HUES64 (cell line): ENCODE measurements at regions not wholly inside any gene's neighbourhood (a gene's known extent, or its start where the extent isn't known, plus 50 kb on each side); places are given as distances from the start of the nearest gene placed in this dataset.
"Not testable (repeated sequence)": the region's sequence is repeated elsewhere in the genome, so short reads cannot be mapped to it uniquely, and the experiment has no call there.

ENCODE experiments used
- H3K27ac ChIP-seq: 2 replicates; pipeline ENCODE4 v1.7.0; 2013; ENCODE audit warnings: low read depth, low read length, inconsistent platforms
- H3K27me3 ChIP-seq: 2 replicates; pipeline ENCODE4 v1.6.1; 2013; ENCODE audit warnings: mild to moderate bottlenecking, low read length; ENCODE audit not compliant: insufficient read depth
- H3K36me3 ChIP-seq: 2 replicates; pipeline ENCODE4 v1.6.1; 2013; ENCODE audit warnings: mild to moderate bottlenecking, low read length; ENCODE audit not compliant: insufficient read depth
- H3K4me1 ChIP-seq: 2 replicates; pipeline ENCODE4 v1.6.1; 2013; ENCODE audit warnings: mild to moderate bottlenecking, low read length, moderate library complexity; ENCODE audit not compliant: insufficient read depth
- H3K4me3 ChIP-seq: 2 replicates; pipeline ENCODE4 v1.5.1; 2013; ENCODE audit warnings: mild to moderate bottlenecking, low read length, moderate library complexity
- H3K9ac ChIP-seq: 2 replicates; pipeline ENCODE4 v1.6.1; 2013; ENCODE audit warnings: mild to moderate bottlenecking, low read depth, low read length
- H3K9me3 ChIP-seq: 2 replicates; pipeline ENCODE4 v1.6.1; 2013; ENCODE audit warnings: low read depth, low read length; ENCODE audit not compliant: insufficient read depth
- WGBS: fragments of 150-250, 120-280 bp; methylation state at CpG from one replicate; pipeline ENCODE4 v1.1.7; 2013; ENCODE audit warnings: missing lambda C conversion rate; 5-methylcytosine and 5-hydroxymethylcytosine counted together

DNA sequence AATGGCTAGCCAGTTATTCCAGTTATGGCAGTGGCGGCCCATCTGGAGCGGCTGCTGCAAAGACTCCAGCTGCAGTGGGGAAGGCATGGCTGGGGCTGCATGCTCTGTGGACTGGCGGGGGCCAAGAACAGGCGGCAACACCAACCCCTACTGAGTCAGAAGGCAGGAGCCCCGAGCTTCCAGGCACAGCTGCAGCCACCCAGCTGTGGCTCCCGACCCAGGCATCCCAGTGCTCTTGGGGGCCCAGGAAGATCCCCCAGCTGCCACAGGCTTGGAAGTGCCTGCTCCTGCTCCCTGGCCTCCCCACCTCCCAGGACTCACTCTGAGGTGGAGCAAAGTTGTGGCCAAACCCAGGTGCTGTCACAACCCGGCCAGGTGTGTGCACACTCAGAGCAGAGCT, 317.0 kb upstream of the RRP15 start:
- H3K27ac ChIP-seq = no peak overlapping the region
- H3K4me1 ChIP-seq = no peaks in the 10 kb centered on the region
- no peaks in the 10 kb centered on the region for H3K36me3 ChIP-seq
- WGBS = 87% methylated on average over 7 of the region's 7 CpGs
- peaks cover 12% of the 10 kb centered on the region for H3K9me3 ChIP-seq
- no peaks in the 10 kb centered on the region for H3K27me3 ChIP-seq
- H3K4me3 ChIP-seq = no peak overlapping the region
- no peak overlapping the region for H3K9ac ChIP-seq

DNA sequence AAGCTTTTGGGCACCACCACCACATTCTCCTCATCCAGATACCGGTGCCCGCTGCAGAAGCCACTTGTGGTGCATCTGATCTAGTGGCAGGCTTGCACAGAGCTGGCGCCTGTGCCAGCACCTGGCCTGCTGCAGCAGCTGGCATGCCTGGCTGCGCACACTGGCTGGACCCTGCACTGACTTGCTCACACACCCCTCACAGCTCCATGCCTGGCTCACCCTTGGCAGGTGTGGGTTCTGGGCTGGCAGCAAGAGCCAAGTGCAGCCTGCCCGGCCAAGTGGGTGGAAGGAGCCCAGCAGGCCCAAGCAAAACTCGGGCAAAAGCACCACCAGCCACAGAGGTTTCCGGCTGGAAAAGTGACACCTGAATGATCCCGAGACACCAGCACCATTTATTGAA, 315.7 kb upstream of the RRP15 start:
- Histone ChIP-seq H3K27me3 (no peaks in the 10 kb centered on the region), H3K4me3 (no peak overlapping the region), H3K9me3 (peaks cover 12% of the 10 kb centered on the region), H3K27ac (no peak overlapping the region), H3K36me3 (no peaks in the 10 kb centered on the region), H3K9ac (no peak overlapping the region), H3K4me1 (no peaks in the 10 kb centered on the region)
- WGBS = 79% methylated on average over 8 of the region's 8 CpGs

DNA sequence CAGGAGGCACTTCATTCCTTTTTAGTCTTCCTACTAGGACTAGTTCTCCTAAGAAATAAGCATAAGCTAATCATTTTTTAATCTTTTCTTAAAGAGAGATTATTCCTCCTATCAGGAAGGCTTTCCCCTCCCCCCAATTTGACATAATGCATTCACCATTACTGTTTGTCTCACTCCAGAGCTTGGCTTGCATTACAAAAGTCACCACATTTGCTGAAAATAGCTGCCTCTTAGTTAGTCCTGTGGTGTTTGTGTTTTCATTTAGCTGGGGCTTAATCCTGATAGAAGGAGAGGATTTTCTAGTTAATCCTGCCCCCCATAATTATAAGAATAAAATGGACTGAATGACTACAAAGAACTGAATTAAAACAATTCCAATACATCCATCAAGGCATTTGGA, 307.1 kb upstream of the RRP15 start:
- no peaks in the 10 kb centered on the region for H3K36me3 ChIP-seq
- H3K9ac ChIP-seq = no peak overlapping the region
- 0 out of 2 replicates have a peak, but pooled peaks cover 2% of the 10 kb centered on the region for H3K9me3 ChIP-seq
- peaks cover 6% of the 10 kb centered on the region; the same call in 1 of the 2 replicates for H3K4me1 ChIP-seq
- H3K4me3 ChIP-seq = no peak overlapping the region
- H3K27me3 ChIP-seq = no peaks in the 10 kb centered on the region
- H3K27ac ChIP-seq = no peak overlapping the region

DNA sequence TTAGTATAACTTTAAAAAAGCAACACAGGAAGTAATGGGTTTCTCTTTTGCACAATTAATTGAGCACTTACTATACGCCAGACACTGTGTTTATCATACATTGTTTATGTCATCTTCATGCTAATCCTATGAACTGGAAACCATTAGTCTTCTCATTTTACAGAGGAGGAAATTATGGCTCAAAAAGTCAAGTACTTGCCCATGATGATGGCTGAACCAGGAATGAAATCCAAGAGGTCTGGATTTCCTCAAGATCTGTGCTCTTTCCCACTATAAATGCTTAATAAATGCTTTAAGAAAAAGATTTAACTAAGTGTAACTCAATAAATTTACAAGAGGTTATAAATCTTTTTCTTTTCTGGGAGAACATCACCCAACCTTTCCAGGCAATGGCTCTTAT, 303.7 kb upstream of the RRP15 start:
- WGBS = 57% methylated on average over 1 of the region's 1 CpG
- no peak overlapping the region for H3K27ac ChIP-seq
- no peaks in the 10 kb centered on the region for H3K27me3 ChIP-seq
- no peak overlapping the region for H3K9ac ChIP-seq
- peaks cover 6% of the 10 kb centered on the region; the same call in 1 of the 2 replicates for H3K4me1 ChIP-seq
- H3K36me3 ChIP-seq = no peaks in the 10 kb centered on the region
- 0 out of 2 replicates have a peak, but pooled peaks cover 2% of the 10 kb centered on the region for H3K9me3 ChIP-seq
- H3K4me3 ChIP-seq = no peak overlapping the region

DNA sequence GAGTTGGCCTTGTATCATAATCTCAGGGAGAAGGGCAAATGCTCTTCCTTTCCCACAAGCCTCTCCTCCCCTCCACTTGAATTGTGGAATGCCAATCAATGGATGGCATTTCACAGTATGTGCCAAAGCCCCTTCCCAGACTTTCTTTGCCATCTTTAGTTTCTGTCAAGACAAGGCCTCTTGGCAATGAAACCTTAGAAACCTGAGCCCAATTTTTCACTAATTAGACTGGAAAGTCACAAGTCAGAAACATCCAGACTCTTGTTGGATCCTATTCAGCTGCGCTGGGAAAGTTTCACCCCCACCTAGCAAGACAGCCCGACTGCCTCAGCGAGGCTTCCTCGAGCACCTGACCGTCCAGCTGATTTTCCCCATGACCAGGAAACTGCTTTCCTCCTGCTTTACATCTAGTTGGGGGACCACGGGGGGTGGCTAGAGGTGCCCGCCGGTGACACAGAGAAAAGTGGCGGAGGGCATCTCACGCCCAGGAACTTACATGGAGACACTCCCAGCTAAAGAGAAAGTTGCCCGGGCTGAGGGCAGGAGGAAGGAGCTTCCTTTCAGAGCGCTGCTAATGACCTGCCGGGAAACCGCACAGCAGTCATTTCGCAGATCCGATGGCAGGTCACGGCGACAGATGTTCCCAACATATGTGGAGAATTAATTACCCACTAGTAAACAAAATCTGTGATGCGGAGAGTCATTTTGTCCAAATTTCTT, 302.6 kb upstream of the RRP15 start:
- Histone ChIP-seq H3K9ac (no peak overlapping the region), H3K9me3 (no peaks in the 10 kb centered on the region), H3K27me3 (no peaks in the 10 kb centered on the region), H3K27ac (no peak overlapping the region), H3K4me3 (no peak overlapping the region), H3K36me3 (no peaks in the 10 kb centered on the region), H3K4me1 (peaks cover 6% of the 10 kb centered on the region; the same call in 1 of the 2 replicates)
- WGBS = 92% methylated on average over 19 of the region's 19 CpGs

DNA sequence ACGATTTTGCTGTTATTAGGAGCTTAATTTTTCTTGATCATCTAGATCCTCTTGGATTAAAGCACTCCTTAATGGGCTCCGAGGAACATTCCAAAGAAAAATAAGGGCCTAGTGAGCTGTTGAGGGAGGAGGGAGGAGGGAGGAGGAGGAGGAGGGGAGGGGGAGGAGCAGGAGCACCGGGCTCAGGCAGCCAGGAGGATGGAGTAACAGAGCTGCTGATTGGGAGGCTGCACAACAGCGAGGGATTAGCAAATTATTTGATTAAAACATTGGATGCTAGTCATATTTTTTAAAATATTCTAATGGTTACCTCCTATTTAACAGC, 302.1 kb upstream of the RRP15 start:
- 80% methylated on average over 3 of the region's 4 CpGs for WGBS

DNA sequence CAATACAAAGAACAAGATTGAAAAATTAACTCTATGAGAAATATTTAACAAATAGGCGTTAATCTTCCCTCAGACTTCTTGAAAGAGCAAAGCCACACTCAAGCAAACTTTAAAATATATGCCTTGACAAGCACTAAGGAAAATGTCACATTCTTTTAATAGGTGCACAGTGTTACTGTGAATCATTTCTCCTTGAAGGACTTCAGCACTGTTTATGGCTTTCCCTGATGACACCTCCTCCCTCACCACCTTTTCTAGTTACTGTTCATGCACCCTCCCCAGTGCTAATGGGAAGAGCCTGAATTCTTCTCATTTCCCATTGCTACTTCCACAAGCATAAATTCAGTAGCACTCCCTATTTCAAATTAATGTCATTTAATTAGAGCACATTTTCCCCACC, 299.5 kb upstream of the RRP15 start:
- peaks cover 3% of the 10 kb centered on the region; the same call in 1 of the 2 replicates for H3K4me1 ChIP-seq
- no peaks in the 10 kb centered on the region for H3K9me3 ChIP-seq
- no peak overlapping the region for H3K9ac ChIP-seq
- WGBS = 100% methylated on average over 1 of the region's 1 CpG
- H3K4me3 ChIP-seq = no peak overlapping the region
- no peaks in the 10 kb centered on the region for H3K36me3 ChIP-seq
- H3K27me3 ChIP-seq = no peaks in the 10 kb centered on the region
- no peak overlapping the region for H3K27ac ChIP-seq

More for the DNA sequence above, 302.1 kb upstream of the RRP15 start:
- H3K27ac ChIP-seq = no peak overlapping the region
- no peak overlapping the region for H3K9ac ChIP-seq
- no peaks in the 10 kb centered on the region for H3K36me3 ChIP-seq
- H3K4me1 ChIP-seq = peaks cover under 1% of the 10 kb centered on the region; the same call in 1 of the 2 replicates
- no peak overlapping the region for H3K4me3 ChIP-seq
- no peaks in the 10 kb centered on the region for H3K27me3 ChIP-seq
- no peaks in the 10 kb centered on the region for H3K9me3 ChIP-seq

DNA sequence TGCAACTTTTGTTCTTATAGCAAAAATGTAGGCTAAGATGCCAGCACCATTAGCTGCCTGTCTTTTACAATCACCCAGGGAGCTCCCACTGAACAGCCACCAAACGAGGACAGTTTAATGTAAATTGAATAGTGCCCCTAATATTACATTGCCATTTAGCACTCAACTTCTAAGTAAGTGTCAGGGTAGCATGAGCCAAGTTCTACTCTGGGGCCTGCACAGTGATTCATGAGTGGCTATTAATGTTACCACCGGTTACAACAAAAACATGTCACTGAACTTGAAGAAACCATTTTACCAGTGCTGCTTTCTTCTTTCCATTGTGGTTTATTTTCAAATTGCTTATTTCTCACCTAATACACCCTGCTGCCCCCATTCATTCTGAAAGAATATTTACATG, 295.6 kb upstream of the RRP15 start:
- WGBS = 79% methylated on average over 2 of the region's 2 CpGs
- Histone ChIP-seq H3K36me3 (no peaks in the 10 kb centered on the region), H3K27me3 (no peaks in the 10 kb centered on the region), H3K9me3 (no peaks in the 10 kb centered on the region), H3K9ac (no peak overlapping the region), H3K4me3 (no peak overlapping the region), H3K27ac (no peak overlapping the region), H3K4me1 (peaks cover 3% of the 10 kb centered on the region; the same call in 1 of the 2 replicates)

DNA sequence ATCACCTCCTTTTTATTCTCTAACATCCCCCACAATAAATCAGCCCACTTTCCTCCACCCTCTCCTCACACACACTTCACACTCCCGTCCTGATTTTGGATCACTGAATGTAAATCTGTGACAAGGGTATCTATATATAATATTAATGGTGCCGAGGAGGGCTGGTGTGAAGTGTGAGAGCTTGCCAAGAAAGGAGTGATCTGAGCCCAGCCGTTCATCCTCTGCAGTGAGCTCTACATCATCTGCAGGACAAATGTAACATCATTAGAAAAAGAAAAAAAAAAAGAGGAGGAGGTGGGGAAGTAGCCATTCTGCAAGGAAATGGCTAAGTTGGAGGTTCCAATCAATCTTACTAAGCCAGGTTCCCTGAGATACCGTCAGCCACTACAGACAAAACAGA, 291.7 kb upstream of the RRP15 start:
- Histone ChIP-seq H3K9me3 (no peaks in the 10 kb centered on the region), H3K9ac (no peak overlapping the region), H3K27me3 (no peaks in the 10 kb centered on the region), H3K4me3 (no peak overlapping the region), H3K36me3 (no peaks in the 10 kb centered on the region), H3K27ac (no peak overlapping the region), H3K4me1 (peaks cover 3% of the 10 kb centered on the region; the same call in 1 of the 2 replicates)
- WGBS = 69% methylated on average over 2 of the region's 4 CpGs

DNA sequence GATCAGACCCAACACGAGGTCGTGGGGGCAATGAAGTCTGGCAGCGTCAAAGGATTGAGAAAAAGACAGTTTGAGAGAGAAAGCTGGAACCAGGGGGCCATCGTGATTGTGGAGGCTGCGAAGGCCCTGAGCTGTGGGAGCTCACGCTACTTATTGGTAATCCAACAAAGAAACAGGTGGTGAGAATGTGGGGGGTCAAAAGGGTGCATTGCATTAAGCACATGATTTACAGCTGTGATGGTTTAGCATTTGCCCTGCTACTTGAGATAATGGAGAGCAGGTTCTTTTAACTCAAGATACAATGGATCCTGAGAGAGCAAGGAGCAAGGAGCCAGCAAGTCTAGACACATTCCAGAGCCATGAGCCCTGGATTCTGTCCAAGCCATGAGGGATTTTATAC, 276.8 kb upstream of the RRP15 start:
- not testable (repeated sequence) for H3K36me3 ChIP-seq, H3K4me1 ChIP-seq, H3K9me3 ChIP-seq, H3K9ac ChIP-seq, H3K27me3 ChIP-seq, H3K4me3 ChIP-seq, H3K27ac ChIP-seq
- WGBS = 93% methylated on average over 6 of the region's 6 CpGs

DNA sequence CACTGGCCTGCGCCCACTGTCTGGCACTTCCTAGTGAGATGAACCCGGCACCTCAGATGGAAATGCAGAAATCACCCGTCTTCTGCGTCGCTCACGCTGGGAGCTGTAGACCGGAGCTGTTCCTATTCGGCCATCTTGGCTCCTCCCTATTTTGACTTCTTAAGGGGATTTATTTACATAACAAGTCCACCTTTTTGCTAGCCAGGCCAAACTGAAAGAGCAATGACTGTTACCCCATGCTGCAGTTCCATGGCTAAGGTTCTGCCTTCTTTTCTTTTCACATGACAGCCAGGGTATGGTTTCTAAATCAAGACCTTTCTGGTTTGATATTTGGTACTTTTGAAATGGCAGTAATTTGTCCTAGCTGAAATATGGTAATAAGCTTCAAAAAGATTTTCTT, 270.0 kb upstream of the RRP15 start:
- H3K27me3 ChIP-seq, H3K9ac ChIP-seq, H3K4me3 ChIP-seq, H3K36me3 ChIP-seq, H3K27ac ChIP-seq: not testable (repeated sequence)
- peaks cover 24% of the 10 kb centered on the region for H3K9me3 ChIP-seq
- WGBS = 73% methylated on average over 8 of the region's 8 CpGs
- peaks cover 14% of the 10 kb centered on the region for H3K4me1 ChIP-seq

DNA sequence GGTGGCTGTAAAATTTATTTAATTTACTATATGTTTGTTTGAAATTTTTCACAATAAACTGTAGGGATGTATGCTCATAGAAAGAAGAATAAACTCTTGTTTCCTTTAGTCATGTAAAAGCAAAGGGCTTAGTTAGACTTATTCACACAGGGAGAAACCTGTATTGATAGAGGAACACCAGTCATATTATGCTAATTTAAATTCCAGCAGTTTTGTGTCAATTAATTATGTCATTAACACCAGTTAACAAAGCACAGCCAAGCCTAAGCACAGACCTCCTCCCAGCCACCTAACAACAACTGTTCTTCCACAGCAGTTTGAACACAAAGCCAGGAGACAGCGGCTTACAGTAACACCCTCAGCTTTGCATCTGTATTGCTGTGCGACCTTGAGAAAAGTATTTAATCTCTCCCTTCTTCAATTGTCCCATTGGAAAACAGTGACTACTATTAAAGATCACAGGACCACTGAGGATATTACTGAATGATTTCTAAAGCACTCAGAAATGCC, 260.8 kb upstream of the RRP15 start:
- no peak overlapping the region for H3K9ac ChIP-seq
- H3K36me3 ChIP-seq = no peaks in the 10 kb centered on the region
- H3K4me3 ChIP-seq = no peak overlapping the region
- peaks cover 23% of the 10 kb centered on the region for H3K9me3 ChIP-seq
- 49% methylated on average over 2 of the region's 2 CpGs for WGBS
- no peaks in the 10 kb centered on the region for H3K27me3 ChIP-seq
- no peak overlapping the region for H3K27ac ChIP-seq
- H3K4me1 ChIP-seq = peaks cover 6% of the 10 kb centered on the region; the same call in 1 of the 2 replicates
